HK-2 (cell line): ENCODE measurements at regions not wholly inside any gene's neighbourhood (a gene's known extent, or its start where the extent isn't known, plus 50 kb on each side); places are given as distances from the start of the nearest gene placed in this dataset.

Experiments
- DNase-seq: peaks from one replicate; pipeline ENCODE4 v3.0.0-alpha.2; 2018; ENCODE audit not compliant: unreplicated experiment

DNA sequence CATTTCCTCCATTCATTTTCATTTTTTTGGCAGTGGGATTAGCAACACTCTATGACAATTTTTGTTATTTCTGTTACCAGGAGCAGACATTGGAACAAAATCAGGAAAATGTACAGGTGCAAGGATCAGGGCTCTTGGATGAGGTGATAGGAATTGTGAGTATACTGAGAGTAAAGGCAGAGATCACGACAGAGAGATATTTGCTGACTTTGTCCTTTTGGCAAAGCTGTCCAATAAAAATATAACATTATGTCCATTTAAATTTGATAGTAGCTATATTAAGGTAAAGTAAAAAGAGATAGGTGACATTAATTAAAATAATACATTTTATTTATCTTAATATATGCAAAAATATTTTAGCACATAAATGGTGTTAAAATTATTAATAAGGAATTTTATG lies 373.1 kb upstream of the GNPDA2 start:
- DNase-seq = no peak

DNA sequence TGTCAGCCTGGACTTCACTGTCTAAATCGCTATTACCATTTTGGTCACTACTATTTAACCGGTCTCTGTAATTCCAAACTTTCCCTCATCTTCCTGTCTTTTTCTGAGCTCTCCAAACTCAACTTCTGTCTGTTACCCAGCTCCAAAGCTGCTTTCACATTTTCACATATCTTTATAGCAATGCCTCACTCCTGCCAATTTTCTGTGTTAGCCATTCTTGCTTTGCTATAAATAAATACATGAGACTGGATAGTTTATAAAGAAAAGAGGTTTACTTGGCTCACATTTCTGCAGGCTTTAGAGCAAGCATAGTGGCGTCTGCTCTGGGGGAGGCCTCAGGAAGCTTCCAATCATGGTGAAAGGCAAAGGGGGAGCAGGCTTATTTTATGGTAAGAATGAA lies 368.3 kb upstream of the GNPDA2 start:
- DNase-seq = no peak

DNA sequence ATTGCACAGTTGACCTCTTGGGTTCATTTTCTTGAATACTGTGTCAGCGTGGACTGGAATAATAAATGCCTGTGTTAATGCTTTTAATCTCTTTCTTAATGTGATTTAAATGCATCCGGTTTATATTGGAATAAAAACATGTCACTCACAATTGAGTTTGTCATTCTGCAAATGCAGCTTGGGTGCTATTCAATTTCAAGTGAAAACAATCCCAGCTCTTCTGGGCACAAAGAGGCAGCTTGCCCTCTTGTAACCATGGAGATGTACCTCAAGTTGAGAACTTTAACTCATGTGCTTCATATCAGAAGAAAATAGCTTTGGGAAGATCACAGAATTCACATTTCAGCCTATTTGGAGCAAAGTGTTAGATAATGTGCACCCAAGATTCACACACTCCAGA lies 355.7 kb upstream of the GNPDA2 start:
- DNase-seq = no peak

DNA sequence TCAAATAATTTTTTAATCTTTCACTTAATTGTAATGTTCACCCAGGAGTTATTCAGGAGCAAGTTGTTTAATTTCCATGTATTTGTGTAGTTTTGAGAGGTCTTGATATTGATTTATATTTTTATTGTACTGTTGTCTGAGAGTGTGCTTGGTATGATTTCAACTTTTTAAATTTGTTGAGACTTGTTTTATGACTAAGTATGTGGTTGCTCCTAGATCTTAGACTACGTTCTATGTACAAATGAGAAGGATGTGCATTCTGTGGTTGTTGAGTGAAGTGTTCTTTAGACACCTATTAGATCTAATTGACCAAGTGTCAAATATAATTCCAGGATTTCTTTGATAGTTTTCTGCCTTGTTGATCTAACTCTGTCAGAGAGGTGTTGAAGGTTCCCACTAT lies 353.3 kb upstream of the GNPDA2 start:
- DNase-seq = no peak

DNA sequence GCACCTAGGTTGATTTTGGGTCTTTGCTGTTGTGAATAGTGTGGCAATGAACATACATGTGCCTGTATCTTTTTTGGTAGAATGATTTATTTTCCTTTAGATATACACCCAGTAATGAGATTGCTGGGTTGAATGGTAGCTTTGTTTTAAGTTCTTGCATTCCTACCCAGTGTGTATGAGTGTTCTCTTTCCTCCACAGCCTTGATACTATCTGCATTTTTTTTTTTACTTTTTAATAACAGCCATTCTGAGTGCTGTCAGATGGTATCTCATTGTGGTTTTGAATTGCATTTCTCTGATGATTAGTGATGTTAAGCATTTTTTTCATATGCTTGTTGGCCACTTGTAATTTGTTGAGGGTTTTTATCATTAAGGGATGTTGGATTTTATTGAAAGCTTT lies 351.8 kb upstream of the GNPDA2 start:
- no peak for DNase-seq

DNA sequence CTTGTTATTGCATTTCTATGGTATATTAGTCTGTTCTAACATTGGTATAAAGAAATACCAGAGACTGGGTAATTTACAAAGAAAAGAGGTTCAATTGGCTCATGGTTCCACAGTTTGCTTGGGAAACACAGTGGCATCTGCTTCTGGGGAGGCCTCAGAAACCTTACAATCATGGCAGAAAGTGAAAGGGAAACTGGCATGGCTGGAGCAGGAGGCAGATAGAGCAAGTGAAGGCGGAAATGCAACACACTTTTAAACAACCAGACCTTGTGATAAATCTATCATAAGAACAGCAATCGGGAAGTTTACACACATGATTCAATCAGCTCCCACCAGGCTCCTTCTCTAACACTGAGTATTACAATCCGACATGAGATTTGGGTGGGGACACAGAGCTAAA lies 346.6 kb upstream of the GNPDA2 start:
- no peak for DNase-seq

DNA sequence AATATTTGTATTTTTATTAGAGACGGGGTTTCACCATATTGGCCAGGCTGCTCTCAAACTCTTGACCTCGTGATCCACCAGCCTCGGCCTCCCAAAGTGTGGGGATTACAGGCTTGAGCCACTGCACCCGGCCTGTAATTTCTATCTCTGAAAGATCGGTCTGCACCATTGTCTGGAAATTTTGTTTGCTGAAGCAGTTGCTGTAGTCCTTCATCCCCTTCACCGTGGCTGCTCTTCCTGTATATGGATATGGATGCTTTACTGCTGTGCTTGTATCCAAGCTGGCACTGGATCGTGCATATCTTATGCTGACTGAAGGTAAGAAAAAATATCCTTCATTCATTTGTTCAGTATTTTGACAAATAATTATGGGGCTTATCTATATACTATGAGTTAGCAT lies 338.4 kb upstream of the GNPDA2 start:
- DNase-seq = no peak

DNA sequence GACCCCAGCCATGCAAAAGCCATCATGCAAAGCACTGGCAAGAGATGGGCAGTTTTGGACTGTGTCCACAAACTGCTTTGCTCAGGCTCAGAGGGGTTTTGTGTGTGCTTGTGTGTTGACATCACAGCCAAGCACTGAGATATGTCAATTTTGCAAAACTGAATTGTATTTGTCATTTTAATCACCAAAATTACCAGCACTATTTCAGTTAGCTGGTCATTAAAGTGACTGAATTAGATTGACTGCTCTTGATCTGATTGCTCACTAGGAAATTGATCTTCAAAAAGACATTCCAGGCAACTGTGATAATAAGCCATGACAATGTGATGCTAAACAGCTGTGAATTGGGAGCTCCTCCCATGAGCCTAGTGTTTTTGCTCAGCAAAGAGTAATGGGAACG lies 337.3 kb upstream of the GNPDA2 start:
- DNase-seq = no peak

DNA sequence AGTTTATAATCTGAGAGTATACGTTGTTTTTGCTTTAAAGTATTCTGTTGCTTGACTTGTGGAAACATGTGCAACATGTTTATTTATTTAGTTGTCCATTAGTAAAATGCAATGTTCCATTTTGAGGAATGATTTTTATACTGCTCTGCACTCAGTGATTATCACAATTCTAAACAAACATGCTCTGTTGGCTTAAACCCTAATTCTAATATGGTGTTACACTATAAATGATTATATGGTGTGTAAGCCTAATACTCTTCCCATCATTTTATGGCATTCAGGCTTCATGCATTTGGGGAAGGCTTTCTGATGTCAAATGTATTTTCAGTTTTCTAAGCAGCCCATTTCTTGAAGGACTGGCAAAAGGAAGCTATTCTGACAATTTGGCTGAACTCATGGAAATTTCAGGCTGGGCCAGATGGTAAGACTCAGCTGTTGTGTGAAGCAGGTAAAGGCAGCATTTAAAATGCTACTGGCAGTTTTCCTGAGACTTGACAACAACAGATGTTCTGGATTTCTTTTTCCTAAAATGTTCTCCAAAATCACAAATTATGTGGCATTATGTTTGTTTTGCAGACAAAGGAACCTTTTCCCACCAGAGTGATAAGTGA lies 336.7 kb upstream of the GNPDA2 start:
- no peak for DNase-seq

DNA sequence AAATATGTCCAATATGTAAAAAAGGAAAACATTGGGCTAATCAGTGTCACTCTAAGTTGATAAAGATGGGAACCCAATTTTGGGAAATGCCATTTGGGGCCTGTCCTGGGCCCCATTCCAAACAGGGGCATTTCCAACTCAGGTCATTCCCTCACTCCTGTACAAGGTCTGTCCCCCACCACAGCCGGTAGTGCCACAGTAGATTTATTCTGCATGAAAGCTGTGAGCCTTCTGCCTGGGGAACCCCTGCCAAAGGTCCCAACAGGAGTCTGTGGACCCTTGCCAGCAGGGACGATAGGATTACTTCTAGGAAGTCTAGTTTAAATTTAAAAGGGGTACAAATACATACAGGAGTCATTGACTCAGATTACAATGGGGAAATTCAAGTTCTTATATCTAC lies 317.6 kb upstream of the GNPDA2 start:
- no peak for DNase-seq

DNA sequence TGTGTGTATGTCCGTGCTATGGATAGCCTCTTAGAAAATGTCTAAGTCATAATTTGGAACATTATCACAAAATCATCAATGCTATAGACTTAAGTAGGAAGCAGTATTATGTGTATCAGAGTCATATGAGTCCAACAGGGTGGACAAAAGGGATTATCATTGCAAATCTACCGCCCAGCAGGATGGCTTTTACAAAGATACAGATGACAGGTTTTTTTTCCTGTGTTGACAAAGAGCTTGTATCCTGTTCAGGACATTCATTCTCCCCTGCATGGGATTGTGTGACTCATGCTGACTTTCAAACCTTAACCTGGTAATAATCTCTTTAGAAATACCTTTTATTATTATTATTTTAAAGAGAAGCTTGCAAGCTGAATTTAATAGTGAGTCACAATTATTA lies 310.3 kb upstream of the GNPDA2 start:
- DNase-seq = no peak

DNA sequence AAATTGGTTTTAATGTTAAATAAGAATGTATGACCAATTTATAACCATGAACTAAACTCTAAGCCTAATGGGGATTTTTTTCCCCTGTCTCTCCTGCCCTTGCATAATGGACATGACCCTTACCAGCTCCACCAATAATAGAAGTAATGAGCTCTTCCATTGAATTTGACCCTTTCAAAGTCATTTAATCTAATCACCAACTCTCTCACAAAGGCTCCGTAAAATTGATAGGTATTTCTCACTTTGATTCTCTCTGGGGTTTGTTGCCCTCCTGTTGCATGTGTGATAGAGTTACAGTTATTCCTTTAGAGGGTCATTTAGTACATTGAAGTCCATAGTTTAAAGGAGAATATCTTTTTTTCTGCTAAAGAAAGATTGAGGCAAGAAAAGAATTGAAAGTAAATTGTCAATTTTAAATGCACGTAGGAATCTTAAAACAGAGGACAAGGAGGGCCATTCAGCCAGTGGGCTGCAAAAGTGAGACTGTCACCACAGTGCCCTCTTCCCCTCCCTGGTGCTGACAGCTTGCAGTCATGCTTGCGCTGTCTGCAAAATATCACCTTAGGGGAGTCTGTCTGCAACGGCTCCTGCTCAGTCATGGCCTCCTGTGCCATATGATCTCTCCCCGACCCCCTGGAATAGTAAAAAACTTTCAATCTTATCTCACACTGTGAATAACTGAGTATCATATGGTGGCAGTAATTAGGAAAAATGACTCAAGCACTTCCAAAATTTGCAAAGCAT lies 307.5 kb upstream of the GNPDA2 start:
- DNase-seq = no peak

DNA sequence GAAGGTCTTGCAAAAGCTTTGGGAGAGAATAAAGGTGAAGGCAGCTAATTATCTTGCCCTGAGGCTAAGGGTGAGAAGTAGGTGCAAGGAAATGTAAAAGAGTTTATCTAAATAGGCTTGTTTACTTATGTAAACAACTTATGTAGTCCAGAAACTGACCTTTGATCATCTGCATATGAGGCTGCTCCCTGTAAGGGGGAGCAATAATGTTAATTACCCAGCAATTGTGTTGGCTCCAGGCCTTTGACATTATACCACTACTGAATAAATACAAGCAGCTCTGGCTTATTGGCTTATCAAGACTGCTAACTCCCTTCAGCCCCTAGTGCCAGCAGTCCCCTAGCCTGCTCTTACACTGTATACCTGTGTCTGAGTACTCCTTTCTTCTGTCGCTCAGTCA lies 303.7 kb upstream of the GNPDA2 start:
- no peak for DNase-seq

DNA sequence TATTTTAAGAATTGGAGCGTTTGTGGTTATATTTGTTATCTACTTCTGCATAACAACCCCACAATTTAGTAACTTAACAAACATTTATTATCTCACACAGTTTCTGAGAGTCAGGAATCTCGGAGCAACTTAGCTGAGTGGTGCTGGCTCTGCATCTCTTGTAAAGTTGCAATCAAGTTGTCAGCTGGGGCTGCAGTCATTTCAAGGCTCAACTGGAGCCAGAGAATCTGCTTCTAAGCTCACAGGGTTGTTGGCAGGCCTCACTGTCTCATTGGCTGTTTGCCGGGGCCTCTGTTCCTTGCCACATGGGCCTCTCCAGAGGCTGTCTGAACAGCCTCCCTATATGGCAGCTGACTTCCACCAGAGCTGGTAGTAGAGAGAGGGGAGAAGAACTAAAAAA lies 281.2 kb upstream of the GNPDA2 start:
- no peak for DNase-seq

DNA sequence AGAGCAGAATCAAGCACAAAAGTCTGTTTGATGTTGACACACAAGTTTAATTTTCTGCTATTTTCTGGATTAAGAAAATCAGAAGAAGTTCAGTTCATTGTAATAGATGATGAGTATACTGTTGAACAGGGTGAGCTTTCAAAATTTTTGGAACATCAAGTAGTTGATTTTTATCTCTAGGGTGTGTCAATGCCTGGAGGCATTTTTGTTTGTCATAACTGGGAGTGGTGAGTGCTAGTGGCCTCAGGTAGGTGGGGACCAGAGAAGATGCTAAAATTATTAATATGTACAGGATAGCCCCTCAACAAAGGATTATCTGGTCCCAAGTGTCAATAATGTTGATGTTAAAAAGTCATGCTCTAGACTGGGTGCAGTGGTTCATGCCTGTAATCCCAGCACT lies 279.7 kb upstream of the GNPDA2 start:
- DNase-seq = no peak

DNA sequence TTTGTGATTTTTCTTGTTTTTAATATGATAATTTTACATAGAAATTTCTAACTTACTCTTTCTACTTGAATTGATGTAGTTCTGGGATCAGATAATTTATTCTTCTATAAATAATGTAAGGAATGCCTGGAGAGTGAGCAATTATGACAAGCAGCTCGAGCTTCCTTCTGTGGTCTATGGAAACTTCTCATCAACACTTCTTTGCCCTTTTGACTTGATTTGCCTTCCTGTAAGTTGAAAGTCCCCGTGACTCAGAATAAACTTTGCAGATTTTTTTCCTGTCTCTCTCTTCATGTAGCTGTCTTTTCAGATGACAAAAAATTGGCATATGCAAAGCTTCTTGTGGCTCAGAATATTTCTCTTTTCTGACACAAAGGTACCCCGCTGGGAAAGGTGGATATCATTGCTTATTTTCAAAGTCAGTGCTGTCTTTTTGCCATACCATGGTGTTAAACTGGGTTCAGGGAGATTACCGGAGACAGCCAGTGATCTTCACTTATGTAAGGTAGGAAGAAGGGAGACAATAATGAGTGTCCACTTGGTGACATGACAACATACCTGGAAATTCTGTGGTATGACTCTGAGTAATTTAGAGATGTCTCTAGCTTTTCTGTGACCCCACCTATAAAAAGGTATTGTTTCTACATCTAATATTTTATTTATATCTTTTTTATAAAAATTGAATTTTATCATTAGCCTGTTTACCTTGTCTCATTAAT lies 278.6 kb upstream of the GNPDA2 start:
- DNase-seq = no peak

DNA sequence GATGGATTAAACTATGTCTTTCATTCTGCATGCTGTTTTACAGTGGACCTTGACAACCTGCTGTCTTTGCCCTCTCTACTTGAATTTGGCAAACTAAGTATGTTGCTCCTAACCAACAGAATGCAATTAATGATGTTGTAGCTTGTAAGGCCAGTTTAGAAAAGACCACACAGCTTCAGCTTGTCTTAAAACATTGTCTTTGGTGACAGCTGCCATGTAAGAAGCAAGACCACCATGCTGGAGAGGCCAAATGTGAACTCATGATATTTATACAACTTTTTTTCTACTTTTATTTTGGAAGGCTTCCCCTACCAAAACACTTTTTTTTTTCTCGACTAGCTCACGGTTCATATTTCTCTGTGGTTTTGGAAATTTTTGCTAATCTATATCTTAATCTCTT lies 278.0 kb upstream of the GNPDA2 start:
- no peak for DNase-seq

DNA sequence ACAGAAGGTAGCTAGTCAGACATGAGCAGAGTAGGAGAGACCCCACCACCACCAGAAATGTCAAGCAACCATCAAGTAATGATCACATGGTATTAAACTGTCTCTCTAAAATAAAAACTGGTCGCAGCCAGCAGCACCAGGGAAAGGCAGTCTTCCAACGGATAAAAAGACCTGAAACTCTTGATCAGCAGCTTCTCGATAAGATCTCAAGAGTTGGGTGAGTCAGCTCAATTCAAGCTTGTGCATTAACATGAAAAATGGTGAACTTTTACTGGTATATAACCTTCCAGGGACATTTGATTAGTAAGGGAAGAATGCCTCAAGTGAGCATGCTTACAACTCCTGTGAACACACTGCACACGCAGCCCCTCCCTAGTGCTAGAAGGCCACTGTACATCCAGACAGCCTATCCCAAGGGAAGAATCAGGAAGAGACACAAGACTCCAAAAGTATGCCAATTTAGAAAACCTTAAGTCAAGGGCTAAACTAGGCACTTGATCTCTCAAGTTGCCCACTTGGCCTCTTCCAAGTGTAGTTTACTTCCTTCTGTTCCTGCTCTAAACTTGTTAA lies 270.0 kb upstream of the GNPDA2 start:
- DNase-seq = no peak

DNA sequence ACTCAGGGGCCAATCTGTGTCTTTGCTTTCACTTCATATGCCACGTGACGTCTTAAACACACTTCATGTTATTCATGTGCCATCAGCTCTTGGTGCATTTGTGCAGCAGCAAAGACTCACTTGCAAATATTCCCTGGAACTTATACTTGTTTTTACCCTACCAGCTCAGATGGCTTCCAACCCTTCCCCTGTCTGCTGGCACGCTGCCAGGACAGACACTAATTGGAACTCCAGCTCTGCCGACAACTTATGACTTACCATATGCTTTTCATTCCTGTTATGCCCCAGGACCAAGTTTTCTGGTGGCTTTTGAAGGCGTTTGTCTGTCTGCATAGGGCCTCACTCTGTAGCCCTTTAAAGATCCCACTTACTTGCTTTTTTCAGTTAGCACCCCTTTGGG lies 261.7 kb upstream of the GNPDA2 start:
- DNase-seq = no peak

DNA sequence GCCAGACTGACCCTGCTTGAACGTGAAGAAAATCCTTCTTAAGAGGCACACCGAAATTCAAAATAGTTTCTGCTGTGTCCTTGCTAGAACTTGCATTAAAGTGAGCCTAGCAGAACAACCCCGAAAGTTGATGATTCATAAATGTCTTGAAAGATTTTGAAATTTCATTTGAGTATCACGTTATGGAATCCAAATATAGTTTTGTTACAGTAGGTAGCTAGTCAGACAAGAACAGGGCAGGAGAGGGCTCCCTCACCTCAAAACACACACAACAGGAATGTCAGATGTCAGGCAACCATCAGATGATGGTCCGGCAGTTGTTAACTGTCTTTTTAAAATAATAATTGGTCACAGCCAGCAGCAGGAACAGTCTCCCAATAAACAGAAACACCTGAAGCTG lies 259.6 kb upstream of the GNPDA2 start:
- DNase-seq = no peak

DNA sequence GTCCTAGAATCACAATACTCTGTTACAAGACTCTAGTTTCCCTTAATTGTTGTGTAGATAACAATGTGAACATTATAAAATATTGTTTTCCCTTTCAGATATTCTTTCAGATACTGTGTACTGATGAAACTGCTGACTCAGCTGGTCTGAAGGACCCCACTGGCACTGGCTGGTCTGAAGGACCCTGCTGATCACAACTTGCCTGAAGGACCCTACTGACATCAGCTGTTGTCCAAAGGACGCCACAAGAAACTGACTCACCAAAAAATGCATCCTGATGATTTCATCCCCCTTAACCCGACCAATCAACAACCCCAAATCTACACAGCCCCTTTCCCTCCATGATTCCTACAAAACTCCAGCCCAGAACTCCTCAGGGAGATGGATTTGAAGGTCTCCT lies 258.8 kb upstream of the GNPDA2 start:
- DNase-seq = no peak

DNA sequence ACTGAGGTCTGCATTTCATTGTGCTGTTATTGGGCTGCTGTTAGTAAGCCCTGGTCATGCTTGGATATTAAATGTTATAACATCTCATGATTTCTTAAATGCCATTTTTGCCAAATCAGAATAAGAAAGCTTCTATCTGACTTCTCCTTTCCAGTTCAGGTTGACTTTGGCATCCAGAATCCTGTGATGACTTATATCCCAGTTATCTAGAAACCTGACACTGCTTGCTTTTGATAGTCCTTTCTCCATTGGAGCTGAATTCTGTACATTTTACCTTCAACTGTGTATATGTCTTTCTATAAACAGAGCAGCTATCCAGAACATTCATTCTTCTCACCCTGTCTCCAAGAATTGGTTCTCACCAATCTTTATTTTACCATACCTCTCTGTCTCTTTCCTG lies 257.7 kb upstream of the GNPDA2 start:
- no peak for DNase-seq

DNA sequence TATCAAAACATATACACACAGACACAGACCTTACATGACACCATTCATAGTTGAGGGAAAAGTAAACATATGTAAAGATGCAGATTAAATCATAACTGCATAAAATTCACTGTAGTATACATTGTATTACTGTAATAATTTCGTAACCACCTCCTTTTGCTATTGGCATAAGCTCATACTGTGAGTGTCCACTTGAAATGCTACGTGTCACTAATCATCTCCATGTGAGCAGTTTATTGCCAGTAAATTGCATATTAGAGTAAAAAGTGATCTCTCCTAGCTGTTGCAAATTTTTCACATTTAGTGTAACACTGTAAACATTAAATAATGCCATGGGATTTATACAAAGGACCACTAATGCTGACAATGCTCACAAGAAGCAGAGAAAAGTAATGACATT lies 256.7 kb upstream of the GNPDA2 start:
- DNase-seq = no peak
